Epithelial cell of esophagus (primary cell): ENCODE measurements at regions not wholly inside any gene's neighbourhood (a gene's known extent, or its start where the extent isn't known, plus 50 kb on each side); places are given as distances from the start of the nearest gene placed in this dataset.

Source experiments
- DNase-seq: peaks from one replicate; pipeline ENCODE4 v3.0.0; 2010; ENCODE audit warnings: low read depth
- H3K4me3 ChIP-seq: 2 replicates; pipeline ENCODE4 v1.5.1; 2011; ENCODE audit warnings: mild to moderate bottlenecking, low read length, control low read depth
- TF ChIP-seq, protein P1 (sequence below): IDR thresholded peaks from 2 replicates; pipeline ENCODE4 v1.5.1; 2011; ENCODE audit warnings: low read depth, mild to moderate bottlenecking, low read length, control low read depth, inconsistent platforms; ENCODE audit not compliant: insufficient read depth; ENCODE audit errors: missing control alignments

DNA sequence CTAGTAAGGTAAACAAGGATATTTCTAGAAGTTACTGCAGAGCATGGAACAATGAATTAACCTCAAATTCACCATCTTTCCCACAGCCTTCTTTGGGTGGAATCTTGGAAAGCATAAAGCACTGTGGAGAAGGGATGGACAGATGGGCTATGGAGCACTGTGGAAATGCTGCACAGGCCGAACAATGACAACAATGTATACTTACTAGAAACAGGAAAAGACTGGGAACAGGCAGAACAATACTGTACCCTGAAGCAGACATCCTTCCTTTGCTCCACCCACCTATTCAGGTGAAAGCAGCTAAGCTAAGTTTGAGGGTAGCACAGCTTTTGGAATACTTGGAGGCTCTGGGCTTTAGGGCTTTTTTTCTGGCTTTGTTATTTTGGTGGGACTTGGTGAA lies 250.6 kb upstream of the KLF8 start:
- H3K4me3 ChIP-seq = no peak overlapping the region
- TF ChIP-seq, protein P1, sequence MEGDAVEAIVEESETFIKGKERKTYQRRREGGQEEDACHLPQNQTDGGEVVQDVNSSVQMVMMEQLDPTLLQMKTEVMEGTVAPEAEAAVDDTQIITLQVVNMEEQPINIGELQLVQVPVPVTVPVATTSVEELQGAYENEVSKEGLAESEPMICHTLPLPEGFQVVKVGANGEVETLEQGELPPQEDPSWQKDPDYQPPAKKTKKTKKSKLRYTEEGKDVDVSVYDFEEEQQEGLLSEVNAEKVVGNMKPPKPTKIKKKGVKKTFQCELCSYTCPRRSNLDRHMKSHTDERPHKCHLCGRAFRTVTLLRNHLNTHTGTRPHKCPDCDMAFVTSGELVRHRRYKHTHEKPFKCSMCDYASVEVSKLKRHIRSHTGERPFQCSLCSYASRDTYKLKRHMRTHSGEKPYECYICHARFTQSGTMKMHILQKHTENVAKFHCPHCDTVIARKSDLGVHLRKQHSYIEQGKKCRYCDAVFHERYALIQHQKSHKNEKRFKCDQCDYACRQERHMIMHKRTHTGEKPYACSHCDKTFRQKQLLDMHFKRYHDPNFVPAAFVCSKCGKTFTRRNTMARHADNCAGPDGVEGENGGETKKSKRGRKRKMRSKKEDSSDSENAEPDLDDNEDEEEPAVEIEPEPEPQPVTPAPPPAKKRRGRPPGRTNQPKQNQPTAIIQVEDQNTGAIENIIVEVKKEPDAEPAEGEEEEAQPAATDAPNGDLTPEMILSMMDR = no peak
- DNase-seq = no peak

DNA sequence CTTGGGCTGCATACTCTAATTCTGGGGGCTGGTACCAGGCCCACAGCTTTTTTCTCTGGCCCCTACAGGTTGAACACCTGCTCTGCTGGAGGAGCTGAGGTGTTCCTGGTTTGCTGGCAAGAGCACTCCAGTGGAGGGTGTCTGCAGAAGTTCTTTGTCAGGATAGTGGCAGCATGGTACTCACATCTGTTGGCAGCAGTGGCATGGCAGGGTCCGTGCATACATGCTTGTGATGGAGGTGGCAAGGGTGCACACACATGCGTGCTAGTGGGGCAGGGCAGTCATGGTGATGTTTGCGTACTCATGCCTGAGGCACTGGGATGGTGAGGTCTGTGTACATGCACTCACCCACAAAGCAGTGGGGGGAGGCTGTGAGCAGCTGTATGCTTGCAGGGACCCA lies 235.5 kb upstream of the KLF8 start:
- TF ChIP-seq, protein P1 = no peak
- DNase-seq = no peak
- no peak overlapping the region for H3K4me3 ChIP-seq

DNA sequence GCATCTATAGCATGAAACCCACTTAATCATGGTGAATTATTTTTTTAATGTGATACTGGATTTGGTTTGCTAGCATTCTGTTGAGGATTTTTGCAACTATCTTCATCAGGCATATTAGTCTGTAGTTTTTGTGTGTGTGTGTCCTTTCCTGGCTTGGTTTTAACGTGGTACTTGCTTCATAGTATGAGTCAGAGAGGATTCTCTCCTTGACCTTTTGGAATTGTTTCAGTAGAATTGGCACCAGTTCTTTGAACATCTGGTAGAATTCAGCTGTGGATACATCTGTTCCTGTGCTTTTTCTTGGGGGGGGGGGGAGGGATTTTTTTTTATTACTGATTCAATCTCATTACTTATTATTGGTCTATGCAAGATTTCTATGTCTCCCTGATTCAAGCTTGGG lies 232.0 kb upstream of the KLF8 start:
- no peak for DNase-seq
- TF ChIP-seq, protein P1 = no peak

DNA sequence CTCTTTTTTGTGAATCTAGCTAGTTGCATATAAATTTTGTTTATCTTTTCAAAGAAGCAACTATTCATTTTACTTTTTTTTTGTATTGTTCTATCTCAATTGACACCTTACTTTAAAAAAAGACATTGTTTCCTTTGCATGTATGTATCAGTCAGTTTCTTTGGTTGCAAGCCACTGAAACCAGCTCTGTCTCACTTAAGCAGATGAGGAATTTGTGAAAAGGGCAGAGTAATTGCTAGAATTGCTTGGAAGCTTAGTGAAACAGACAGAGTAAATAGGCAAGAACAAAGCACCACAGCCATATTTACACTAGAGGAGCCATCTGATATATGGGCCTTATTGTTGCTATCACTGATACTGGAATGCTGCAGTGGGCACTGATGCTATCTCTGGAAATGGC lies 231.4 kb upstream of the KLF8 start:
- DNase-seq = no peak
- TF ChIP-seq, protein P1 = no peak
- H3K4me3 ChIP-seq = no peak overlapping the region

More for the DNA sequence above, 232.0 kb upstream of the KLF8 start:
- no peak overlapping the region for H3K4me3 ChIP-seq

DNA sequence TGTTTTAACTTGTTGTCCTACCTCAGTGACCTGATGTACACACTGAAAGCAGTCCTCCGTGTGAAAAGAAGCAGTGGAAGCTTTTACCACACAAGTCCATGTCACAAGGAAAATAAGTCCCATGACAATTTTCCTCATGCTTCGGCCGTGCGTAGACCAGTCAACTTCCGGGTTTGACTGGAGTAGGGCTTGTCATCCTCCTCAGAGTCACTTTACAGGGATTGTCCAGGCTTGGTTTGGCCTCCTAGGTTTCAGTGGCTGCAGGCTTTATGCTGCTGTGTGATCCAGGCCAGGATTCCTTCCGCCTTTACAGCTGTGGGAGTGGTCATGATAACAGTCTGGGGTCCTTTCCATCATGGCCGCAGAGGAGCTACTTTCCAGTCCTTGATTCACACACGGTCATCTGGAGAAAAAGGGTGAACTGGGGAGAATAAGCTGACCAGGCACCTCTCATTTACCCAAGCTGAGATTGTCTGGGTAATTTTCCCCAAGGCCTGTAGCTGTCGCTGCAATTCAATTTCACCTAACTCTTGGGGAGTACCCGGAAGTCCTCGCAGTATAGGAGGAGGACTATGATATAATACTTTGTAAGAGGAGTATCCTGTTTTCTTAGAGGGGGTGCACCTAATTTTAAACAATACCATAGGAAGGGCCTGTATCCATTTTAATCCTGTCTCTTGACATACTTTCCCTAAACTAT lies 206.1 kb upstream of the KLF8 start:
- DNase-seq = no peak
- no peak overlapping the region for H3K4me3 ChIP-seq
- TF ChIP-seq, protein P1 = no peak

DNA sequence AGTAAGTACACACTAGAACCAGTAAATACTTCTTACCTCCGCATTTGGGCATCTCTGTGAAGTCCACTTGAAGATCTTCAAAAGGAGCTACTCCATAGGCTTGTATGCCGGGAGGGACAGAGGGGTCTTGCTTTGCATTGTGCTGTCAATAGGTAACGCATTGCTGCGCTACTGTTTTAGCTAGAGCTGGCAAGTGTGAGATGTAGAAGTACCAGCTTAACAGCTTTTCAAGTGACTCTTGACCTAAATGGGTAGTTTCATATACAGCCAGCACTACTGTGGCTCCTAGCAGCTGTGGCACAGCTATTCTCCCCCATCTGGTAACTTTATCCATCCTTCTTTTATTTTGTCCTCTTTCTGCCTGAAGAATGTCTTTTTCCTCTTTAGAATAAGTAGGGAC lies 205.3 kb upstream of the KLF8 start:
- DNase-seq = no peak

More for the DNA sequence above, 205.3 kb upstream of the KLF8 start:
- no peak overlapping the region for H3K4me3 ChIP-seq
- TF ChIP-seq, protein P1 = no peak
